Type B pancreatic cell (in vitro differentiated cells): ENCODE measurements at regions not wholly inside any gene's neighbourhood (a gene's known extent, or its start where the extent isn't known, plus 50 kb on each side); places are given as distances from the start of the nearest gene placed in this dataset.
"Not testable (repeated sequence)": the region's sequence is repeated elsewhere in the genome, so short reads cannot be mapped to it uniquely, and the experiment has no call there.

Experiments
- DNase-seq: peaks from one replicate; pipeline ENCODE4 v3.0.0; 2021; ENCODE audit warnings: mixed read lengths; ENCODE audit not compliant: unreplicated experiment; ENCODE audit errors: extremely low spot score
- H3K27ac Mint-ChIP-seq: 2 replicates; pipeline ENCODE4 v1.8.0; 2021; ENCODE audit warnings: mild to moderate bottlenecking, mixed read lengths
- H3K27me3 Mint-ChIP-seq: 2 replicates; pipeline ENCODE4 v1.8.0; 2021; ENCODE audit warnings: mixed read lengths
- H3K36me3 Mint-ChIP-seq: 2 replicates; pipeline ENCODE4 v1.8.0; 2021; ENCODE audit warnings: mixed read lengths
- H3K4me1 Mint-ChIP-seq: one replicate; pipeline ENCODE4 v1.8.0; 2021; ENCODE audit warnings: mixed read lengths; ENCODE audit not compliant: unreplicated experiment
- H3K4me3 Mint-ChIP-seq: 2 replicates; pipeline ENCODE4 v1.8.0; 2021; ENCODE audit warnings: mild to moderate bottlenecking, mixed read lengths
- H3K9me3 Mint-ChIP-seq: 2 replicates; pipeline ENCODE4 v1.8.0; 2021; ENCODE audit warnings: mixed read lengths
- CTCF ChIP-seq: fragments of 200-600 bp; sonication (generic); conservative IDR thresholded peaks from 2 replicates; pipeline ENCODE4 v1.5.0; 2021; ENCODE audit warnings: antibody characterized with exemption, mild to moderate bottlenecking

GRCh38 chr7:41566581-41566980 lies 136.3 kb downstream of the INHBA start:
- Mint-ChIP-seq H3K4me3 (no peak overlapping the region), H3K27me3 (peaks cover 4% of the 10 kb centered on the region), H3K36me3 (no peaks in the 10 kb centered on the region), H3K27ac (no peak overlapping the region), H3K9me3 (peaks cover 4% of the 10 kb centered on the region), H3K4me1 (peaks cover 7% of the 10 kb centered on the region)
- no peak for DNase-seq
- TF ChIP-seq CTCF, result no peak

DNA sequence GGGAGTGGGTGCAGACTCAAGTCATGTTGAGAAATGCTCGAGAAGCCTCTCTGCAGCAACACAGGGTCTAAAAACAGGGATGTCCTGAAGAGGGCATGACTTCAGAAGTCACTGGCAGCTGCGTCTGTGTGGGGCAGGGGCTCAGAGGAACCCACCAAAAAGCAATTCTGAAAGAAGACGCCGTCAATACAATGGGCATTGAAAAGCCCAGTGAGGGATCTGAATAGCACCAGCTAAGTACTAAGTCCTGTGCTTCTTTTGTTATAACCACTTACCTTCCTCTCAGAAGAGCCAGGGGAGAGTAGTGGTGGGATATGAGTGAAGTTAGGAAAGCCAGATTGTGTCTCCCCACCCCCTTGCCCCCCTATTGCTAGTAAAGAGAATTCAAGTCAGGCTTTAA lies 137.2 kb downstream of the INHBA start:
- TF ChIP-seq CTCF, result no peak
- H3K27me3 Mint-ChIP-seq, result peaks cover 4% of the 10 kb centered on the region
- H3K4me1 Mint-ChIP-seq, result no peaks in the 10 kb centered on the region
- DNase-seq, result no peak
- H3K9me3 Mint-ChIP-seq, result peaks cover 4% of the 10 kb centered on the region
- no peaks in the 10 kb centered on the region for H3K36me3 Mint-ChIP-seq
- no peak overlapping the region for H3K4me3 Mint-ChIP-seq
- no peak overlapping the region for H3K27ac Mint-ChIP-seq

DNA sequence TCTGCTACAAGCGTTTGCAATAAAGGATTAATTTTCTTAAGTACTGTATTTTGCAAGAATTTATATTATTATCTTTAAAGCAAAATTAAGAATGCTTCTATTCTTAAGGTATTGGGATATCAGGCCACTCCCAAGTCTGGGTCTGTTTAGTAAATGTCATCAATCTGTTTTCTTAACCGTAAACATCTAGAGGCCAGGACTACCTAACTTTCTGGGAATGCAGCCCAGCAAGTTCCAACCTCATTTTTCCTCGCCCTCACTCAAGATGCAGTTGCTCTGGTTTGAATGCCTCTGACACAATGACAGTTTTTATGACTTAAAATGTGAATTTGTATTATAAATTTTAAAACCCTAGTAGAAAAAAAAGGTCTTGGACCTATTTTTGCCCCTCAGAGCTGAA lies 143.5 kb downstream of the INHBA start:
- peaks cover 7% of the 10 kb centered on the region for H3K4me1 Mint-ChIP-seq
- no peak overlapping the region for H3K4me3 Mint-ChIP-seq
- H3K9me3 Mint-ChIP-seq, result peaks cover 15% of the 10 kb centered on the region
- no peak for DNase-seq
- H3K27ac Mint-ChIP-seq, result peak overlapping the region; percentile 92
- H3K27me3 Mint-ChIP-seq, result no peaks in the 10 kb centered on the region
- no peaks in the 10 kb centered on the region for H3K36me3 Mint-ChIP-seq
- no peak for TF ChIP-seq CTCF

DNA sequence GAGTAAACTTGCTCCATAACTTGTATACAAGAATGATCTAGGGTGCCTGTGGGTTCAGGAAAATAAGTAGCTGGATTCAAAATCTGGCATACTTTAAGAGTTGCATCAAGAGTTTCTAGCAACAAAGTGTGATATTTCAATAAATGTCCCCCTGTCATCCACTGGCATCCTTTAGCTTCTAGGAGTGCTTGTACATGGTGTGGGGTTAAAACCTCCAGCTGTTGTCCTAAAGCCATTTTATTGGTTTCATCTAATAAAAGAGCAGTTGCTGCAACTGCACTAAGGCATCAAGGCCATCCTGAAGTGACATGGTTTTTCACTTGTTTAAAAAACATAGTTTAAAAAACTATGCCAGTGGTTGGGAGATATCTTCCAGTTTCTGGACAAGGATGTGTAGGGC lies 148.4 kb downstream of the INHBA start:
- Mint-ChIP-seq H3K27ac (no peak overlapping the region), H3K4me3 (no peak overlapping the region), H3K9me3 (peaks cover 10% of the 10 kb centered on the region), H3K27me3 (no peaks in the 10 kb centered on the region), H3K36me3 (no peaks in the 10 kb centered on the region), H3K4me1 (no peaks in the 10 kb centered on the region)
- DNase-seq, result no peak
- TF ChIP-seq CTCF, result no peak

GRCh38 chr7:41550046-41550445 lies 152.8 kb downstream of the INHBA start:
- not testable (repeated sequence) for H3K27me3 Mint-ChIP-seq, H3K4me3 Mint-ChIP-seq, H3K36me3 Mint-ChIP-seq, H3K27ac Mint-ChIP-seq, DNase-seq, H3K9me3 Mint-ChIP-seq, H3K4me1 Mint-ChIP-seq

DNA sequence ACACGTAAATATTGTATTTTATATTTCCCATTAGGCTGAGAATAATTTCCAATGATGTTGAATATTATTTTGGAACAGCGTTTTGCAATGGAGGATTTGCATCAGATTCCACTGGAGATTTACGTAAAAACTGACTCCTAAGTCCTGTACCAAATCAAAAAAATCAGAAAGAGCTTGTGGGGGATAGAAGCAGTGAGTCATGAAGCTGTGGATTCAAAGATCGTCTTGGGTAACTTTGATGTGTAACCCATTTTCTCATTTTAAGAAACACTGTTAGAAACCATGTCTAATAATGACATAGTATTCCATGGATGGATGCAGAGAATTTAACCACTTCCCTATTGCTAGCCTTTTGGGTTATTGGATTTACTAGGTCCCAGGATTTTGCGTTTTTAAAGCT lies 158.6 kb downstream of the INHBA start:
- Mint-ChIP-seq H3K4me1 (peaks cover under 1% of the 10 kb centered on the region), H3K36me3 (no peaks in the 10 kb centered on the region), H3K27me3 (no peaks in the 10 kb centered on the region), H3K27ac (no peak overlapping the region), H3K9me3 (no peaks in the 10 kb centered on the region), H3K4me3 (no peak overlapping the region)
- no peak for DNase-seq
- TF ChIP-seq CTCF, result no peak
